ACC112 (cell line): ENCODE measurements at regions not wholly inside any gene's neighbourhood (a gene's known extent, or its start where the extent isn't known, plus 50 kb on each side); places are given as distances from the start of the nearest gene placed in this dataset.

Source experiments
- H2AFZ ChIP-seq: fragments of 200-600 bp; sonication (generic); one replicate; pipeline ENCODE4 v1.6.0; 2017; ENCODE audit warnings: antibody characterized with exemption, low read length; ENCODE audit not compliant: unreplicated experiment
- H3K27ac ChIP-seq: fragments of 200-600 bp; sonication (generic); 2 replicates; pipeline ENCODE4 v1.5.1; 2014; ENCODE audit warnings: low read depth, mild to moderate bottlenecking, antibody characterized with exemption, low read length, moderate library complexity
- H3K27me3 ChIP-seq: fragments of 200-600 bp; sonication (generic); 2 replicates; pipeline ENCODE4 v1.6.1; 2014; ENCODE audit warnings: mild to moderate bottlenecking, antibody characterized with exemption, low read length, moderate library complexity, mixed read lengths; ENCODE audit not compliant: insufficient read depth
- H3K36me3 ChIP-seq: fragments of 200-600 bp; sonication (generic); 2 replicates; pipeline ENCODE4 v1.6.1; 2016; ENCODE audit warnings: mild to moderate bottlenecking, antibody characterized with exemption, low read length, moderate library complexity, mixed read lengths; ENCODE audit not compliant: insufficient read depth
- H3K4me1 ChIP-seq: fragments of 200-600 bp; sonication (generic); one replicate; pipeline ENCODE4 v1.6.1; 2016; ENCODE audit warnings: low read length, mixed read lengths; ENCODE audit not compliant: insufficient read depth, unreplicated experiment, control insufficient read depth
- H3K4me3 ChIP-seq: fragments of 200-600 bp; sonication (generic); 2 replicates; pipeline ENCODE4 v1.5.1; 2014; ENCODE audit warnings: mild to moderate bottlenecking, low read depth, low read length
- H3K79me2 ChIP-seq: fragments of 200-600 bp; sonication (generic); one replicate; pipeline ENCODE4 v1.6.0; 2016; ENCODE audit warnings: low read length; ENCODE audit not compliant: control insufficient read depth, unreplicated experiment, insufficient read depth

GRCh38 chr9:87818308-87818707 is 64.4 kb upstream of the SPATA31E1 start:
- Histone ChIP-seq H2AFZ (no peak overlapping the region), H3K27me3 (no peaks in the 10 kb centered on the region), H3K36me3 (no peaks in the 10 kb centered on the region), H3K4me3 (no peak overlapping the region), H3K4me1 (no peaks in the 10 kb centered on the region), H3K79me2 (no peaks in the 10 kb centered on the region), H3K27ac (no peak overlapping the region)

GRCh38 chr9:87824216-87824875 is 58.3 kb upstream of the SPATA31E1 start:
- H2AFZ ChIP-seq: no peak overlapping the region
- H3K4me3 ChIP-seq: no peak overlapping the region
- no peak overlapping the region for H3K27ac ChIP-seq
- no peaks in the 10 kb centered on the region for H3K36me3 ChIP-seq
- H3K79me2 ChIP-seq: no peaks in the 10 kb centered on the region
- no peaks in the 10 kb centered on the region for H3K4me1 ChIP-seq
- H3K27me3 ChIP-seq: no peaks in the 10 kb centered on the region

- Histone ChIP-seq H3K36me3 (no peaks in the 10 kb centered on the region), H3K4me1 (no peaks in the 10 kb centered on the region), H3K27me3 (no peaks in the 10 kb centered on the region), H3K27ac (no peak overlapping the region), H3K79me2 (no peaks in the 10 kb centered on the region), H2AFZ (no peak overlapping the region), H3K4me3 (no peak overlapping the region)
Observed at GRCh38 chr9:87824886-87825285, 57.8 kb upstream of the SPATA31E1 start.

GRCh38 chr9:87826331-87826730 is 56.3 kb upstream of the SPATA31E1 start:
- no peak overlapping the region for H3K27ac ChIP-seq
- H3K27me3 ChIP-seq: no peaks in the 10 kb centered on the region
- H3K36me3 ChIP-seq: no peaks in the 10 kb centered on the region
- H3K4me3 ChIP-seq: no peak overlapping the region
- no peaks in the 10 kb centered on the region for H3K4me1 ChIP-seq
- no peak overlapping the region for H2AFZ ChIP-seq
- H3K79me2 ChIP-seq: no peaks in the 10 kb centered on the region

GRCh38 chr9:87827341-87827740 is 55.3 kb upstream of the SPATA31E1 start:
- no peak overlapping the region for H3K27ac ChIP-seq

GRCh38 chr9:87829756-87830155 is 52.9 kb upstream of the SPATA31E1 start:
- H3K4me3 ChIP-seq: no peak overlapping the region
- H3K4me1 ChIP-seq: no peaks in the 10 kb centered on the region
- no peaks in the 10 kb centered on the region for H3K36me3 ChIP-seq
- H3K27ac ChIP-seq: no peak overlapping the region
- H2AFZ ChIP-seq: no peak overlapping the region
- H3K27me3 ChIP-seq: no peaks in the 10 kb centered on the region
- no peaks in the 10 kb centered on the region for H3K79me2 ChIP-seq

More at GRCh38 chr9:87827341-87827740, 55.3 kb upstream of the SPATA31E1 start:
- H3K4me1 ChIP-seq: no peaks in the 10 kb centered on the region
- H3K4me3 ChIP-seq: no peak overlapping the region
- H3K79me2 ChIP-seq: no peaks in the 10 kb centered on the region
- no peak overlapping the region for H2AFZ ChIP-seq
- no peaks in the 10 kb centered on the region for H3K27me3 ChIP-seq
- no peaks in the 10 kb centered on the region for H3K36me3 ChIP-seq

GRCh38 chr9:87830446-87830845 is 52.2 kb upstream of the SPATA31E1 start:
- H3K4me3 ChIP-seq: no peak overlapping the region
- H3K79me2 ChIP-seq: no peaks in the 10 kb centered on the region
- no peaks in the 10 kb centered on the region for H3K27me3 ChIP-seq
- no peak overlapping the region for H3K27ac ChIP-seq
- no peaks in the 10 kb centered on the region for H3K36me3 ChIP-seq
- no peak overlapping the region for H2AFZ ChIP-seq
- no peaks in the 10 kb centered on the region for H3K4me1 ChIP-seq

- no peaks in the 10 kb centered on the region for H3K79me2 ChIP-seq
- no peaks in the 10 kb centered on the region for H3K27me3 ChIP-seq
- no peaks in the 10 kb centered on the region for H3K4me1 ChIP-seq
- no peak overlapping the region for H3K4me3 ChIP-seq
- no peak overlapping the region for H2AFZ ChIP-seq
- no peaks in the 10 kb centered on the region for H3K36me3 ChIP-seq
- no peak overlapping the region for H3K27ac ChIP-seq
Observed at GRCh38 chr9:87831159-87831558, 51.5 kb upstream of the SPATA31E1 start.
